ENCODE measurements at regions not wholly inside any gene's neighbourhood (a gene's known extent, or its start where the extent isn't known, plus 50 kb on each side); places are given as distances from the start of the nearest gene placed in this dataset.

DNA sequence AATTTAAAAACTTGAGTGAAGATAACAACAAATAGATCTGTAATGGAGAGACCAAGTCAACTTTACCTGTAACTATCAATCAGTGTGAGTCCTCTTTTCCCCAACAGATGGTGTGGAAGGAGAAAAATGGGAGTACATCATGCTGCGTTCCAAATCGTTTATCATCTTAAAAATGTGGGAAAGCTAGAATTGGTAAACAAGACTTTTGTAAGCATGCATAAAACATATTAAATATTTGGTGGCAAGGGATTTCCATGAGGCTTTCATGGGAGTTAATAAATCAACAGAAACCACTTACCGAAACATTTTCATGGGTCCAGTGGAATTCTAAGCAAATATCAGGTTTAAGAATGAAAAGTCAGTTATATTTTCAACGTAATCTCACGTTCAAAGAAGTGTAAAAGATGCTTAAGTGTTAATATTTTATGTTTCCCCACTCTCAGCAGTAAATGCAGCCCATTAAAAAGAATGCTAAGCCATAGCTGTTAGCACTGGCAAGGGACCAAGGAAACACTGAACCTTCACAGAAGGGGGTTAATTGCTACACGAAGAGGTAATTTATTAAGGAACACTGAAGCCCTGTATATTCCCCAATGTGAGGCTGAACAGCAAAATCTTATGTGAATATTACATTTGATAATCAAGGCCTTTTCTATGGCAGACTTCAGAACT is 117.0 kb downstream of the ZC3H11B start:
- H3K79me2 ChIP-seq (ENCODE audit: control insufficient read depth, insufficient read depth, low read length), result no peaks in the 10 kb centered on the region
- H3K9me3 ChIP-seq (ENCODE audit: control insufficient read depth, low read depth, low read length), result no peaks in the 10 kb centered on the region
- H3K9ac ChIP-seq (ENCODE audit: control insufficient read depth, extremely low read depth, insufficient read depth, low read length), result no peak overlapping the region
- no peak overlapping the region for H3K4me2 ChIP-seq (ENCODE audit: control insufficient read depth, extremely low read depth, insufficient read depth, low read depth, low read length)
- H2AFZ ChIP-seq (ENCODE audit: control insufficient read depth, low read length), result no peak overlapping the region
- no peak for TF ChIP-seq EZH2 (IDR thresholded peaks at IDR 0.05; ENCODE audit: low read length)
- TF ChIP-seq, protein P1, sequence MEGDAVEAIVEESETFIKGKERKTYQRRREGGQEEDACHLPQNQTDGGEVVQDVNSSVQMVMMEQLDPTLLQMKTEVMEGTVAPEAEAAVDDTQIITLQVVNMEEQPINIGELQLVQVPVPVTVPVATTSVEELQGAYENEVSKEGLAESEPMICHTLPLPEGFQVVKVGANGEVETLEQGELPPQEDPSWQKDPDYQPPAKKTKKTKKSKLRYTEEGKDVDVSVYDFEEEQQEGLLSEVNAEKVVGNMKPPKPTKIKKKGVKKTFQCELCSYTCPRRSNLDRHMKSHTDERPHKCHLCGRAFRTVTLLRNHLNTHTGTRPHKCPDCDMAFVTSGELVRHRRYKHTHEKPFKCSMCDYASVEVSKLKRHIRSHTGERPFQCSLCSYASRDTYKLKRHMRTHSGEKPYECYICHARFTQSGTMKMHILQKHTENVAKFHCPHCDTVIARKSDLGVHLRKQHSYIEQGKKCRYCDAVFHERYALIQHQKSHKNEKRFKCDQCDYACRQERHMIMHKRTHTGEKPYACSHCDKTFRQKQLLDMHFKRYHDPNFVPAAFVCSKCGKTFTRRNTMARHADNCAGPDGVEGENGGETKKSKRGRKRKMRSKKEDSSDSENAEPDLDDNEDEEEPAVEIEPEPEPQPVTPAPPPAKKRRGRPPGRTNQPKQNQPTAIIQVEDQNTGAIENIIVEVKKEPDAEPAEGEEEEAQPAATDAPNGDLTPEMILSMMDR (optimal IDR thresholded peaks at IDR 0.05 in 1 of 3, IDR thresholded peaks at IDR 0.05 in 1 of 3, conservative IDR thresholded peaks at IDR 0.05 in 1 of 3; ENCODE audit: extremely low read depth in 1 of 3, insufficient read depth in 2 of 3, low read length in 3 of 3), result no peak
- H3K27ac ChIP-seq (ENCODE audit: control insufficient read depth, insufficient read depth, low read length), result no peak overlapping the region
- FAIRE-seq, result no peak
- H3K4me3 ChIP-seq (ENCODE audit: control insufficient read depth in 2 of 3, extremely low read depth in 1 of 3, insufficient read depth in 2 of 3, low read depth in 1 of 3, low read length in 3 of 3), result no peak overlapping the region
- dilution Hi-C loops (cut with MboI; ENCODE audit: extremely low pct_ligation_motif_present, low sequenced_read_pairs), result no loop called here
- no peaks in the 10 kb centered on the region for H4K20me1 ChIP-seq (ENCODE audit: control insufficient read depth, extremely low read depth, insufficient read depth, low read length)
- no peaks in the 10 kb centered on the region for H3K9me1 ChIP-seq (ENCODE audit: control insufficient read depth, extremely low read depth, insufficient read depth, low read length)
- no peaks in the 10 kb centered on the region for H3K27me3 ChIP-seq (ENCODE audit: control insufficient read depth, extremely low read depth, insufficient read depth, low read length)
- no peaks in the 10 kb centered on the region for H3K36me3 ChIP-seq (ENCODE audit: control insufficient read depth in 2 of 2, extremely low read depth in 1 of 2, insufficient read depth in 2 of 2, low read length in 2 of 2)
- DNase-seq (ENCODE audit: low read depth, low spot score), result no peak
- H3K4me1 ChIP-seq (ENCODE audit: control insufficient read depth, extremely low read depth, insufficient read depth, low read length), result no peaks in the 10 kb centered on the region

DNA sequence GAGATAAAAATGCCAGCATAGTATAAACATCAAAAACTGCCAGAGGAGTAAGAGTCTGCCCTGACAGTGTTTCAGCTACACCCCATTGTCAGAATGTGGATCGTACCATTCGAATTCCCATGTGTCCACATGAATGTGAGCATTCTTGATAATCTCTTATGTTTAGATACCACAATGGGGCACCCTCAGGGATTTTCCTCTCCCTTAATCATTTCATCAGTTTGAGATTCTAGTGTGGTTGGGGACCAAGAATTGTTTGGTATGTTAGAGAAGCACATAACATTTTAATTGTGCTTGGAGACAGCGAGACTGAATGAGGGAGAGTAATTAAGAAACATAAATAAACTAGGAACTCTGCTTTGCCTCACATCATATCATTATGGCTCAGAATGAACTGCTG is 120.2 kb downstream of the ZC3H11B start:
- no peaks in the 10 kb centered on the region for H3K27me3 ChIP-seq (ENCODE audit: control insufficient read depth, extremely low read depth, insufficient read depth, low read length)
- no peak overlapping the region for H3K27ac ChIP-seq (ENCODE audit: control insufficient read depth, insufficient read depth, low read length)
- TF ChIP-seq, protein P1 (optimal IDR thresholded peaks at IDR 0.05 in 1 of 3, IDR thresholded peaks at IDR 0.05 in 1 of 3, conservative IDR thresholded peaks at IDR 0.05 in 1 of 3; ENCODE audit: extremely low read depth in 1 of 3, insufficient read depth in 2 of 3, low read length in 3 of 3), result no peak
- no peak overlapping the region for H3K9ac ChIP-seq (ENCODE audit: control insufficient read depth, extremely low read depth, insufficient read depth, low read length)
- no peaks in the 10 kb centered on the region for H3K36me3 ChIP-seq (ENCODE audit: control insufficient read depth in 2 of 2, extremely low read depth in 1 of 2, insufficient read depth in 2 of 2, low read length in 2 of 2)
- H4K20me1 ChIP-seq (ENCODE audit: control insufficient read depth, extremely low read depth, insufficient read depth, low read length), result no peaks in the 10 kb centered on the region
- no peaks in the 10 kb centered on the region for H3K9me1 ChIP-seq (ENCODE audit: control insufficient read depth, extremely low read depth, insufficient read depth, low read length)
- H2AFZ ChIP-seq (ENCODE audit: control insufficient read depth, low read length), result no peak overlapping the region
- H3K9me3 ChIP-seq (ENCODE audit: control insufficient read depth, low read depth, low read length), result no peaks in the 10 kb centered on the region
- H3K4me2 ChIP-seq (ENCODE audit: control insufficient read depth, extremely low read depth, insufficient read depth, low read depth, low read length), result no peak overlapping the region
- dilution Hi-C loops (cut with MboI; ENCODE audit: extremely low pct_ligation_motif_present, low sequenced_read_pairs), result no loop called here
- no peaks in the 10 kb centered on the region for H3K79me2 ChIP-seq (ENCODE audit: control insufficient read depth, insufficient read depth, low read length)
- DNase-seq (ENCODE audit: low read depth, low spot score) (no peak), FAIRE-seq (no peak)
- H3K4me3 ChIP-seq (ENCODE audit: control insufficient read depth in 2 of 3, extremely low read depth in 1 of 3, insufficient read depth in 2 of 3, low read depth in 1 of 3, low read length in 3 of 3), result no peak overlapping the region
- H3K4me1 ChIP-seq (ENCODE audit: control insufficient read depth, extremely low read depth, insufficient read depth, low read length), result no peaks in the 10 kb centered on the region
